Heart right ventricle (tissue), 16 donors: ENCODE measurements at regions not wholly inside any gene's neighbourhood (a gene's known extent, or its start where the extent isn't known, plus 50 kb on each side); places are given as distances from the start of the nearest gene placed in this dataset.

ENCODE experiments used
- ATAC-seq, 8 donors: fragments of 200-7000 bp; cut with Tn5 transposase; one replicate each; pipeline ENCODE4 v1.9.1; 2020; ENCODE audit warnings: mild to moderate bottlenecking in 8 of 8, moderate library complexity in 8 of 8, moderate number of reproducible peaks in 1 of 8
- DNase-seq, 2 donors: peaks; one replicate each; pipeline ENCODE4 v3.0.0-alpha.2; 2020
- H3K27ac ChIP-seq, 10 donors: fragments of 200-600 bp; sonication (generic) in 2 of 10; one replicate each; pipeline versions ENCODE4 v1.5.0 to v1.8.0; 2020 to 2022; ENCODE audit warnings: mild to moderate bottlenecking in 3 of 10
- H3K27me3 ChIP-seq, 7 donors: fragments of 200-600 bp; one replicate each; pipeline ENCODE4 v1.8.0; 2021 to 2022; ENCODE audit warnings: mild to moderate bottlenecking in 2 of 7
- H3K36me3 ChIP-seq, 9 donors: fragments of 200-600 bp; sonication (generic) in 1 of 9; one replicate each; pipeline versions ENCODE4 v1.5.0 to v1.8.0; 2020 to 2022; ENCODE audit warnings: mild to moderate bottlenecking in 2 of 9
- H3K4me1 ChIP-seq, 9 donors: fragments of 200-600 bp; sonication (generic) in 1 of 9; one replicate each; pipeline versions ENCODE4 v1.5.0 to v1.8.0; 2020 to 2022; ENCODE audit warnings: mild to moderate bottlenecking in 4 of 9
- H3K4me3 ChIP-seq, 10 donors: fragments of 200-600 bp; sonication (generic) in 2 of 10; one replicate each; pipeline versions ENCODE4 v1.5.0 to v1.8.0; 2020 to 2022; ENCODE audit warnings: mild to moderate bottlenecking in 7 of 10, moderate library complexity in 2 of 10
- H3K9me3 ChIP-seq, 11 donors: fragments of 200-600 bp in 10 of 11; sonication (generic) in 2 of 11; one replicate each; pipeline versions ENCODE4 v1.5.0 to v1.8.0; 2013 to 2022; ENCODE audit warnings: mild to moderate bottlenecking in 2 of 11, control low read depth in 1 of 11, moderate library complexity in 1 of 11
- CTCF ChIP-seq, 9 donors: fragments of 200-600 bp; sonication (generic) in 2 of 9; IDR thresholded peaks; one replicate each; pipeline versions ENCODE4 v1.5.0 to v1.8.0; 2021 to 2022; ENCODE audit warnings: antibody characterized with exemption in 9 of 9, mild to moderate bottlenecking in 5 of 9, moderate library complexity in 1 of 9
- WGBS, 2 donors: extraction: QIAGEN DNeasy Blood & Tissue Kit; methylation state at CpG; one replicate each; pipeline ENCODE4 v1.1.7; 2013; ENCODE audit warnings: inconsistent platforms in 1 of 2; 5-methylcytosine and 5-hydroxymethylcytosine counted together
- intact Hi-C, 10 donors: fragments of 100-400 bp; cut with DNase I; formaldehyde crosslinking; loops; one replicate each; pipeline versions ENCODE4 v1.11.1 to v1.14.2; 2022
- donor health status: Arrhythmogenic right ventricular cardiomyopathy.
- donor health status: ischemic (EF 13 %, LVEDD 7.1; RV severe dilation, severe dysfunction).
- donor health status: healthy with polysubstance abuse.
- donor health status: DM: no; HTN: yes; CAD: no.
- donor health status: DM: no; HTN: no; CAD: no.
- donor health status: ischemic (EF 25% LVEDD 6.9; RV normal size, moderate dysfunction).
- donor health status: ischemic (EF 25% LVEDD 5.7; RV mildly dilated, moderate dysfunction).
- donor health status: healthy.
- donor health status: DM: yes; HTN: yes; CAD: no.
- donor health status: Ischemic cardiomyopathy.
- donor health status: ischemic (EF 35%, LVEDD 5.7; RV mildly dilated, moderate dysfunction).
- donor health status: nonischemic (EF 11% LVEDD 7.7; RV severe dilation, severe dysfunction).
- donor health status: DM: yes; HTN: yes; CAD: no.
- donor health status: PGD.
- donor health status: ischemic (EF 29% LVEDD 5.4; RV normal size, mild dysfunction).
- donor health status: nonischemic (EF 23%, LVEDD 6.1; RV moderate dilation, normal function).

- Histone ChIP-seq H3K36me3 (no peaks in the 10 kb centered on the region), H3K27me3 (no peaks in the 10 kb centered on the region), H3K4me1 (no peaks in the 10 kb centered on the region), H3K4me3 (no peak overlapping the region), H3K9me3 (no peaks in the 10 kb centered on the region), H3K27ac (no peak overlapping the region)
- no peak for TF ChIP-seq CTCF (IDR thresholded peaks at IDR 0.05)
- no peak for DNase-seq
- WGBS, 2 donors, result 92 to 95% methylated on average over 2 of the region's 2 CpGs
- intact Hi-C loops, result loop anchor here in 1 of 10 donors (2.0 kb wide), 1 partner anchor 15 kb away; no protein-coding TSS in a partner anchor
- no peak for ATAC-seq
Measured at GRCh38 chr13:65609350-65609749, 1620.8 kb downstream of the PCDH9 start.

DNA sequence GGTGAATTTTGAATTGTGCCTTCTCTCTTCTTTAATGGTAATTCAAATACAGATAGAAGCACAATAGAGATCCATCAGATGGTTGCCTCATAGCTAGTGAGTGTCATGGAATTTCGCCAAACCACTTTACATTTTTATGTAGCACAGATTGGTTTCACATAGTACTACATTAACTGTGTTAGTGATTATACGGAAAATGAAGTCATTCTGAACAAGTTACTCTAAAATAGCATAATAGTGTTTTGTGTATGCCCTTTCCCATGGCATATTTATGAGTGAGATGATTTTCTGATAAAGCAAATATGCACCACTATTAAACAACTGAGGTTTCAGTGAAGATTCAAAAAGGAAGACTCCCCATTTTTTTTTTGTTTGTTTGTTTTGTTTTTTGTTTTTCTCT, 1623.5 kb downstream of the PCDH9 start:
- no peak for TF ChIP-seq CTCF (IDR thresholded peaks at IDR 0.05)
- H3K27ac ChIP-seq, result no peak overlapping the region
- no peaks in the 10 kb centered on the region for H3K36me3 ChIP-seq
- ATAC-seq (no peak), DNase-seq (no peak)
- H3K27me3 ChIP-seq, result no peaks in the 10 kb centered on the region
- intact Hi-C loops, result no loop called here
- H3K4me1 ChIP-seq, result no peaks in the 10 kb centered on the region
- H3K9me3 ChIP-seq, result no peaks in the 10 kb centered on the region
- 74 to 77% methylated on average over 2 of the region's 2 CpGs for WGBS, 2 donors
- H3K4me3 ChIP-seq, result no peak overlapping the region

GRCh38 chr13:65605396-65605795, 1624.7 kb downstream of the PCDH9 start:
- ATAC-seq, result no peak
- intact Hi-C loops, result no loop called here
- Histone ChIP-seq H3K36me3 (no peaks in the 10 kb centered on the region), H3K9me3 (no peaks in the 10 kb centered on the region), H3K27ac (no peak overlapping the region), H3K4me1 (no peaks in the 10 kb centered on the region), H3K4me3 (no peak overlapping the region), H3K27me3 (no peaks in the 10 kb centered on the region)
- no peak for TF ChIP-seq CTCF (IDR thresholded peaks at IDR 0.05)
- no peak for DNase-seq

- Histone ChIP-seq H3K4me1 (peaks cover 0 to 2% (median 0%) of the 10 kb centered on the region in 9 donors), H3K27me3 (no peaks in the 10 kb centered on the region), H3K9me3 (no peaks in the 10 kb centered on the region), H3K36me3 (no peaks in the 10 kb centered on the region), H3K27ac (no peak overlapping the region), H3K4me3 (no peak overlapping the region)
- no peak for ATAC-seq
- TF ChIP-seq CTCF (IDR thresholded peaks at IDR 0.05), result no peak
- intact Hi-C loops, result no loop called here
- 90 to 93% methylated on average over 3 of the region's 3 CpGs for WGBS, 2 donors
- DNase-seq, result no peak
Measured at GRCh38 chr13:65603160-65603559, 1627.0 kb downstream of the PCDH9 start.

DNA sequence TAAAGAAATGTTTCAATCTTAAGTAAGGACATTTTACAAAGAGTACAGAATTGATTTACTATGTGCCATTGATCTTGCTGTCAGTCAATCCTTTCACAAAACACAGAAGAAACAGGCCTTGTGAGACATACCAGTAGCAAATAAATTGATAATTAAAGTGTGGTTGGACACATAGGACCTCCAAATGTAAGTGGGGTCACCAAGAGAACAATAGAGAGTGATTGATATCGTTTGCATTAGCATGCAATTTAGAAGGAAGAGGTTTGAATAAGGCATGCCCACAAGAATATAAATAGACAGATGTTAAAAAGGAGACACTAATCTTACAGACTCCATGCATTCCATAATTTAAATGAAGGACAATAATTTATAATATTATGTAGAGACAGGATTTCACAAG, 1628.3 kb downstream of the PCDH9 start:
- TF ChIP-seq CTCF (IDR thresholded peaks at IDR 0.05), result no peak
- H3K27me3 ChIP-seq, result no peaks in the 10 kb centered on the region
- DNase-seq (no peak), ATAC-seq (no peak)
- H3K9me3 ChIP-seq, result no peaks in the 10 kb centered on the region
- peaks cover 0 to 8% (median 0%) of the 10 kb centered on the region in 9 donors for H3K4me1 ChIP-seq
- WGBS, 2 donors, result 78 to 81% methylated on average over 1 of the region's 1 CpG
- H3K27ac ChIP-seq, result no peak overlapping the region
- no peak overlapping the region for H3K4me3 ChIP-seq
- intact Hi-C loops, result no loop called here
- H3K36me3 ChIP-seq, result no peaks in the 10 kb centered on the region
